Left kidney (tissue), 1 donor: ENCODE measurements at regions not wholly inside any gene's neighbourhood (a gene's known extent, or its start where the extent isn't known, plus 50 kb on each side); places are given as distances from the start of the nearest gene placed in this dataset.

Source experiments
- DNase-seq: peaks from one replicate; pipeline ENCODE4 v3.0.0-alpha.2; 2013

DNA sequence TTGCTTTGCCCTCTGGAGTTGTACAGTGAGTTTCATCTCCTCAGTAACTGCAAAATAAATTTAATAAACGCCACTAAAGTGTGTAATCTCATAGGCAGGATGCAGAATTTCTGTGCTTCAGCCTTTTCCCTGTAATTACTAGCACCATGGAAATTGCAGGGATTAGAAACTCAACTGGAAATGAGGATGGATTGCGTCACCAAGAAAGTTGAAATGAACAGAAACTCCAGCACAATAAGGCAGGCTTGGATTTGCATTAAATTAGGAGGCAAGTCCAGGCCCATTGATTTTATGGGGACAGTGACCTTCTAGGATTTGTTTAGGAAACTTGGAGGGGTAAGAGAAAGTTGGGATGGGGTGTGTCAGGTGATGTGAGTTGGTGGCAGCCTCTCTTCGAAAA, 197.5 kb downstream of the PTPRU start:
- no peak for DNase-seq

DNA sequence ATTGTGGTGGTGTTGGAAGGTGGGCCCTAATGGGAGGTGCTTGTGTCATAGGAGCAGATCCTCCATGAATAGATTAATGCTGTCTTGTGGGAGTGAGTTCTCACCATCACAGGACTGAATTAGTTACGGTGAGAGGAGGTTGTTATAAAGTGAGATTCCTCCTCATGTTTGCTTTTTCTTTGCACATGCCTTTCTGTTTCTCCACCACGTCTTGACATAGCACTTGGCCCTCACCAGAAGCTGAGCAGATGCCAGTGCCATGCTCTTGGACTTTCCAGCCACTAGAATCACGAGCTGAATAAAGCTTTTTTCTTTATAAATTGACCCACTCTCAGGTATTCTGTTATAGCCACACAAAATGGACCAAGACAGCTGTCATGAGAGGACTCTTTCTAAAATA, 194.8 kb downstream of the PTPRU start:
- DNase-seq, result no peak

DNA sequence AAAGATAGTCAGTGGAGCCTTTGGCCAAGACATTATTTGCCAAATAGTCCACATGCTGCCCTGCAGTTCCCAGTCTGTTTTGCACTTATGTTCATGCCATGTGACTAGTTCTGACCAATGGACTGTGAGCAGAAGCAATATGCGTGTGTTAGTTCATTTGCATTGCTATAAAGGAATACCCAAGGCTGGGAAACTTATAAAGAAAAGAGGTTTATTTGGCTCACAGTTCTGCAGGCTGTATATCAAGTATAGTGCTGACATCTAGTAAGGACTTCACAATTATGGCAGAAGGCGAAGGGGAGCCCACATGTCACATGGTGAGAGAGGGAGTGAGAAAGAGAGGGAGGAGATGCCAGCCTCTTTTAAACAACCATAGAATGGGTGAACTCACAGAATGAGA, 193.3 kb downstream of the PTPRU start:
- no peak for DNase-seq

DNA sequence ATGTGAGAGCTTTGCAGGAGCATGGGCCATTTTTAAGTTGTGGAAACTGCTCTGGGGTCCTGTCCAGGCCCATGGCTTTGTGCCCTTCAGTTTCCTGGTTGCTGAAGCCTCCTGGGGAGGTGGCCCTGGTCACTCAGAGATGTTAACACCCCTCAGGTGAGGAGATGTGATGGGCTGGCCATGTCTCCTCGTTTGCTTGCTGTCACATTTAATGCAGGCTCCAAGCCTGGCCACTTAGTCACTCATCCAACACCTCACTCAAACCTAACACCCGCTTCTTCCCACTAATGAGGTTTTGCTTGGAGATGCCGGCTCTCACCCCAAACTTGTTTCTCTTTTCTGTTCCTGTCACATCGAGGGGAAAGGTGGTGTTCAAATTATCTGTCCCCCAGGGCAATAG, 192.7 kb downstream of the PTPRU start:
- no peak for DNase-seq

DNA sequence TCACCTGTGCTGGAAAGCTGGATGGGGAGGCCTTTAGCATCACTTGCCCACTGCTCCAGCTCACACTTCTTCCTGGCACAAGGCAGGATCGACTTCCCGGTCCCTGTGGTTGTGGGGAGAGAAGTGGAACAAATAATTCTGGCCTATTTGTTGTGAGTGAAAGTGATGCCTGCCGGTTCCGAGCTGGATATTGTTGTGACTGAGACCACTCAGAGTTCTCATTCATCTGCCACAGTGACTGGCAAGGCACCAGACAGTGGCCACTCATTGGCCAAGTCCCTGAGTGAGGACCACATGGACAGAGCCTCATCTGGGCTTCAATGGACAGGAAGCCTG, 191.9 kb downstream of the PTPRU start:
- DNase-seq, result no peak

DNA sequence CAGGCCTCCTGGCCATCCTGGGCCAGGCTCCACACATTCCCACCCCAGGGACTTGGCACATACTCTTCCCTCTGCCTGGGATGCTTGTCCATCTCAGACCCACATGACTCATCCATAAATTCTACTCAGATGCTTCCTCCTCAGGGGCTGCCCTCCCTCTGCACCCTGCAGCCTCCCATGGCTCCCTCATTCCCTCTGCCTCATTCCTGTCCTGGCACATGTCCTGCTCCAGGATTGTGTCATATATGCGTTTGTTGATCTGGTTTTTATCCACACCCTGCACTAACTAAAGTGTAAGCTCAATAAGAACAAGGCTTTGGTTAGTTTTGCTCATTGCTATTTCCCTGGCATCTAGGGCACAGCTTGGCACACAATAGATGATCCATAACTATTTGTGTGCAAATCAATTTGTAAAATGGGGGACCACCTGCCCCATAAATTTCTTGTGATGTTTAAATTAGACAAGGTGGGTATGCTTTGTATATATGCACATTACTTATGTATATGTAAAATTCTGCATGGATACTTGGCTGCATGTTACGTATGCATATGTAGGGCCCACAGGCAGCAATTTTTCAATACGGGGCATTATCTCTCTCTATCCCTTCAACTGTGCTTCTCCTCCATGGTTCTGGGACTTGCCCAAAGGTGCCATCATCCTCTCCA, 191.4 kb downstream of the PTPRU start:
- no peak for DNase-seq

DNA sequence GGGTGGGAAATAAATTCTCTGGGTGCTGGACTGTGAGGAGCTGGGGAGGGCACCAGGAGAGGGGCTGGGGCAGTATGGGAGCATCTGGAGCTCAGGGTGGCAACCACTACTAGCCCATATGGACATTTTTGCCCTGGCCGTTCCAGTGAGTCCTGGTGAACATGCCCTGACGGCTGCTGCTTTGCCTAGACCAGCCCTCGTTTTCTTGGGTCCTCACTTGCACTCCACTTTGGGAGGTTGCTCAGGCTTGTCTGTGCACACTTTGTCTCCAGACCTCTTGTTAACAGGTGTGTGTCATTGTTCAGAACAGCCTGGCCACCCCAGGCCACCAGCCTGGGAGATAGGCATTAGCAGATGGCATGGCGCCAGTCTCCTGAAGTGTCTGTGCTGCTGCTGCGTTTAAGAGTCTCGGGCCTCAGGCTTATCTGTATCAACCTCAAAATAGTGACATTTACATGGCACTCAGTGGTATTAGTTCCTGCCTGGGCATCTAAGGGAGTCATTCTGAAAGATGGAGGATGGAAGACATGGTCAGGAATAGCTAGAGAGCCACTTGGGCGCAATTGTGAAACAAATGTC, 190.5 kb downstream of the PTPRU start:
- DNase-seq, result no peak

DNA sequence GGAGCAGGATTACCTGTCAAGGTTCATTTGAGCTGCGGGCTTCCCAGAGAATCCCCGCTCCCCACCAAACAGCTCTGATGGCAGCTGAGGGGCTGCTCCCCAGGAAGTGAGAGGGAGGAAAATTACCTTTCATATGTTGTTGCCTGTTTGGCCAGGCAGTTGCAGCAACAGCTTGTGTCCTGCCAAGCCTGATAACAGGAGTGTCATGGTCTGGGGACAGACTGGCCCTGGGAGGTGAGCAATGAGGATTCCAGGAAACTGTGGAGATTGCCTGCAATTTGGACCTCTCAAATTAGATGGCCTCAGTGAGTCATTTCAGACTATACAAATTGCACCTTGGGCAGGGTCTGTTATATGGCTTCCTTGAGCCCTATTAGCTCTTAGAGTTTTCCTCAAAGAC, 189.3 kb downstream of the PTPRU start:
- no peak for DNase-seq

DNA sequence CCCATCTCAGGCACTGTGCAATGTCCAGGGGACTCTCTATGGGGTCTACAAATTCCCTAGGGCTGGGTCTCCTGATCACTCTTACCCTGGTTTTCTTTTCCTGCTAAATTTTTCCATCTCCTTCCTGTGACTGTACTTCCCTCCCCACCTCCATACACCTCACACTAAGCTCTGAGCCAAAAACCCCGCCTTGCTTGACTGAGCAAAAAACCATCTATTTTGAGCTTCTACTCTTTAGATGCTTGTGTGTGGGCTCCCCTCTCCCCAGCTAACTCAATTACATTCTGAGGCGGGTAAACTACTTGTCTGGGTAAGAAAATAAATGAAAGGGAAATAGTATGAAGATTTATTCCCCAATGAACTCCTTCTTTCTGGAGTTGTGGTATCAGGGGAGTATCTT, 187.9 kb downstream of the PTPRU start:
- no peak for DNase-seq

DNA sequence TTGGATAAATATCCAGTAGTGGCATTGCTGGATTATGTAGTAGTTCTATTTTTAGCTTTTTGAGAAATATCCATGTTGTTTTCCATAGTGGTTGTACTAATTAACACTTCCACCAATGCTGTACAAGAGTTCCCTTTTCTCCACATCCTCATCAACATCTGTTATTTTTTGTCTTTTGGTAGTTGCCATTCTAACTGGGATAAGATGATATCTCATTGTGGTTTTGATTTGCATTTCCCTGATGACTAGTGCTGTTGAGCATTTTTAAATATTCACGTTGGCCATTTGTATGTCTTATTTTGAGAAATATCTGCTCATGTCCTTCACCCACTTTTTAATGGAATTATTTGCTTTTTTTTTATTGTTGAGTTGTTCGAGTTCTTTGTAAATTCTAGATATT, 183.9 kb downstream of the PTPRU start:
- no peak for DNase-seq

DNA sequence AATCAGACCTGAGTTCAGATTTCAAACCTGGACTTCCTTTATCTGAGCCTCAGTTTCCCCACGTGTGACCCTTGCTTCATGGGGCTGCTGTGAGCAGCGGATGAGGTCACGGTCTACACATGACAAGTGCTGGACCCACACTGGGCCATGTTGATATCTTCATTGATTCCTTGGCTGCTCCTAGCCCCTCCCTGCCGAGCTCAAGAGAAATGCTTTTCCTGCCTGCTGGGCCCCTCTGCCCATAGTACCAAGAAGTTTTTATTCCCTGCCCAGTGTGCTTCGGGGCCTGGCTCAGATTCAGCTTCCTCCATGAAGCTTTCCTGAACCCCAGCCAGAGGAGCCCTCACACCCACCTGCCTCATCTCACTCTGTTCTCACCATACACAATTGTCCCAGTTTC, 181.6 kb downstream of the PTPRU start:
- no peak for DNase-seq

DNA sequence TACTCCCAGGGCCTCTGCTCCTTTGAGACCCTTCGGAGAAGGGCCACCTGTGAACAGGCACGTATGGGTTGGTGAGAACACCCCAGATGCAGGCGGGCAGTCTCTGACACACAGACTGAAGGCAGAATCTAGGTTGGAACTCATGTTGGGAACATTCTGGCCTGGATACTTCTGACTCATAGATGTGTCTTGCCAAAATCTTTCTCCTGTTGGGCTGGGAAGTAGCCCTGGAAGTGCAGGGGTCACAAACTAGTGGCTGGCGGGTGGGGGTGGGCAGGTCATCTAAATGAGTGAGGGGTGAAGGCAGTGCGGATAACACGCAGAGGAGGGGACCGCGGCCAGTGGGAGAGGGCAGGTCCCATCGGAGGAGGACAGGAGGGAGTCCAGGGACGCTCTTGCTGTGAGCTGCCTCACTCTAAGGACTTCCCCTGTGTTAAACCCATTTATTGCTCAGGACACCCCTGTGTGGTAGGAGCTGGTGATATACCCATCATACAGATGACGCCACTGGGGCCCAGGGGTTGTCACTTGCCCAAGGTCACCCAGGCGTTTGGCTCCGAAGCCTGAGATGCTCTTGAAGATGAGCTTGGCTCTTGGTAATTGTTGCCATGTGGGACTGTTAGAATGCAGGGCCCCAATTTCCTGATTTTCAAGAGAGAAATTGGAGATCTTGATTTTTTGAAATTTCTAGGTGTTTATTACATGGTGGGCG, 181.0 kb downstream of the PTPRU start:
- DNase-seq, result no peak

DNA sequence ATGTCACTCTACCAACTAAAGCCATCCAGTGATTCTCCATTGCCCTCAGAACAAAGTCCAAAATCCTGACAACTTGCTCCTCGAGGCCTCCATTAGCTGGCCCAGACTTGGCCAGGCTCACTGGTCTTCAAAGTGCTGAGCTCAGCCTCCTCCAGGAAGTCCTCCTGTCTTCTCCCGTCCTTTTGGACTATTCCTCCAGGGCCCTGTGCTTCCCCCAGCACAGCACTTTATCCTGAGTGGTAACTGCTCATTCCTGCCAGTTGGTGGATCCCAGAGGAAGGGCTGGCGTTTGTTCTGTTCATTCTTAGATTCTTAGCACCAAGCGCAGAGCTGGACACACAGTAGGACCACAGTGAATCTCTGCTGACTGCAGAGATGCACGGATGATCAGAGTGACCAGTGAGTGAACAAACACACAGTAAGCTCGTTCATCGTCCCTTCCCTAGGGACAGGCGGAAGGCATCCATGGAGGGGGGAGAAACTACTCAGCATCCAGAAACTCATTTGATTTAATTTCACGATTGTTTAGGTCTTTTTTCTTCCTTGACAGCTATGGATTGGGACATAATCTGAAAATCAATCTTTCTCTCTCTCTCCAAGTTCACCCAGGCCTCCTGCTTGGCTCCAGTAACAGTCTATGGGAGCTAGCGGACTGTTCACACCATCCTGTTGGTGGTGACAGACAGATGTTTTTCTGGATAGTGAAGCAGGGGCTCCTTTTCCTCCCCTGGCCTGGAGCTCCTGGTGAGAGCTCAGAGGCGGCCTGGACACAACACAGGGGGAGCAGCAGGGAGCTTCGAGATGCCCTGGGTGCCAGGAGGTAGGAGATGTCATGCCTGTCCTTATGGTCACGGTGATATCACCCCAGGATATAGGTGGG, 180.2 kb downstream of the PTPRU start:
- DNase-seq, result no peak

DNA sequence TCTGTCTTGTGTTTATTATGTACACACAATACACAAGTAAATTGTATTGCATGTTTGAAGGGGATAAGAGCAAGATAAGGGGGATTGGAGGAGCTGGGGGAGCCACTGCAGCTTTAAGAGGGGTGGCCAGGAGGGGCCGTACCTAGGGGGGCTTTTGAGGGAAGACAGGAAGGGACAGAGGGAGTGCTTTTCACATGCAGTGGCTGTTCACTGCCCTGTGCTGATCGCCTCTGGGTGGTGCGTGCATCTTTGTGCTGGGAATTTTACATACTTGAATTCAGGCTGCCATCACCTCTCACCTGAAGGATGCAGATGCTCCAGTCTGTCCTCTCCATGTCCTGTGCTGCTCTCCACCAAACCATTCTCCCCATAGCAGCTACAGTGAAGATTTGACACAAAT, 179.5 kb downstream of the PTPRU start:
- no peak for DNase-seq

DNA sequence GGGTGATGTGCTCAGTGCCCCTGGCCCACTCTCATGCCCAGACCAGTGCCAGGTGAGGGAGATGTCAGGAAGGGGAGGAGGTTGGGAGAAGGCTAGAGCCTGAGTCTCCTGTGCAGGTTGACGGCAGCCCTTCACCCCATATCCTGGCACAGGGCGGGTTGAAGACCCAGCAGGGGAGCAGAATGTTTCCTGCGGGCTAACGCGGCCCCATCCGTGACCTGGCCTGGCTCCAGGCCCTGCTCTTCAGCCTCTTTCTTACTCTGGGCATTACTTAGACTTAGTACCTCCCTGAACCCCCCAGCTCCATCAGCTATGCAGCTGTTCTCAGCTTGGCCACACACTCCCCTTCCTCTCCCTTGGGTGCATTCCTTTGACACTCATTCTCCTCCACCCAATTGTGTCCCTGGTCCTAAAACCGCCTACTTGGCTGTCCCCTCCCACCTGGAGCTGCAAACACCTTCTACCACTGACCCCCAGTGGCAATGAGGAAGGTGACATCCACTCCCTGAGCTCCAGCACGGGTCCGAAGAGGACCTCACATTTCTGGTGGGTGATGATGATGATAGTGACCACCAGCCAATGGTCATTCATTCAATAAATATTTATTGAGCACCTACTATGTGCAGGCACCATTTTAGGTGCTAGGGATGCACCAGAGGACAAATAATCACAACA, 179.0 kb downstream of the PTPRU start:
- no peak for DNase-seq

DNA sequence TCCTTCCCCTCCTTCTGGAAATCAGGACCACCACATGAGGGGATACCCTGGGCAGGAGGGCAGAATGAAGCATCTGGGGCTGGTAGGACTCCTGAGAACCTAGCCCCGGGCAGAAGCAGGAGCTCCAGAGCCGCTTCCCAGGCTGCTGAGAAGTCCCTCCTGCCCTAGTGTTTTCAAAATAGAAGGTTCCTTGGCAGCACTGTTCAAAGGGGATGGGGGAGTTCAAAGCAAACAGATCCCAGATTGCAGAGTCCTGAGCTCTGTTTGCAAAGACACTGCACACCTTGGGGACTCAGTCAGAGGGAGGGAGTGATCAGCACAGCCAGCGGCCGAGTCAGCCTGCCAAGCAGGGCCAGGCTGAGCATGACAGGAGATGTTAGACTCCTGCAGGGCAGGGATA, 177.8 kb downstream of the PTPRU start:
- DNase-seq, result no peak

DNA sequence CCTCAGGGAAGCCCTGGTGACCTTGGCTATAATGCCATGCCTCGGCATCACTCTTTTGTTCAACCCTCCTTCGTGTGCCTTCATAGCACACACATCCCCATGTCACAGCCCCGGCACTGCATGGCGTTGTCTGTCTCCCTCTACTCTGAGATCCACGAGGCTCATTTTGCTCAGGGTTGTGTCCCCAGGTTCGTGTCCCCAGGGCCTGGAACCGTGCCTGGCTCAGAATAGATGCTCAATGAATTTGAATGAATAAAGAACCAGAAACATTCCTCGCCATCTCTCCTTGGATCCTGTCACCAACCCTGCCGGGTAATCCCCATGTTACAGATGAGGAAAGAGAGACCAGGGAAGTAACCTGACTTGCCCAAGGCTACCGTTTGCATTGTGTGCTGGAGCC, 177.3 kb downstream of the PTPRU start:
- no peak for DNase-seq

DNA sequence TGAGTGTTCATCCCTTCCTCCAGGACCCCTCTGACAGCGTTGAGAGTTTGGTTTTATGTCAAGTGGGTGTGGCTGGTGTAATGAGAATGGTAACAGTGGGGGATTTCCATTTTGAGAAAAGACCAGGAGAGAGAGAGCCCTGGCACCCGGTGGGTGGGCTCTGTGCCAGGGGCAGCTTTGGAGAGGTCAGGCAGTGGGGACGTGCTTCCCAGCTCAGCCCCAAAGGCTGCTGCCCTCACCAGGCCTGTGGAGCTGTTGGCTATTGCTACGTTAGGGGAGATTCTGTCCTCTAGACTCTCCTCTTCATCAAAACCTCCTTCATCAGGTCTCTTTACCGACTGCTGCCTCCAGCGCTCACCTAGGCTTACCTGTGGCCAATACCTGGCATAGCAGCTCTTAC, 176.3 kb downstream of the PTPRU start:
- no peak for DNase-seq

DNA sequence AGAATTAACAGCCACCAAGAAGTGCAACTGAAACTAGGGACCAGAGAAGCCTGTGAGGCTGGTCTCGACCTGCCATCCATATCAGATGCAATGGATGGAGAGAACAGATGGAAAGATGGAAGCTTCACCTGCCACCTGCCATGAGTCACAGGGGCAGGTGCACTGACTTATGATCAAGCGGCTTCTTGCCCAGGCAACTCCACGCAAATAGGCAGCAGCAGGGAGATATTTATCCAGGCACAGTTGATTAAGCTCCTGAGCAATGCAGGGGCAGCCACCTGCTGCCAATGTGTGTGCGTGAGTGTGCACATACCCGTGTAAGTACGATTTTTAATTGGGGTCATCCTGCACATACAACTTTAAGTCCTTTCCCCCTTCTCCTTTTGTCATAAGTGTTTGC, 174.2 kb downstream of the PTPRU start:
- DNase-seq, result no peak

DNA sequence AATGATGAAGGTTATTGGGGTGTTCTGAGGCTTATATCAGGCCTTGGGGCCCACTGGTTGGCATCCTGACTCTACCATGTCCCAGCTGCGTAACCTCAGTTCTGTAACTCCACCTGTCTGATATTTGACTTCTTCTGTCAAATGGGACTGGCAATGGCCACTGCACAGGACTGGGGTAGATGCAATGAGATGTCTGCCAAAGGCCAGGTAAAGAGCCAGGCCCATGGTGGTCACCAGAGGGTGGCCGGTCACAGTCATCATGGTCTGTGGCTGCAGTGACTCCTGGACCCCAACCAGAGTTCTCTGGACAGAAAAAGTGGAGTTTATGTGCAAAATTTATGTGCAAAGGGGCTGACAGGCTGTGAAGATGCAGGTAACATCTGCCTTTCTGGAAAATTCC, 173.3 kb downstream of the PTPRU start:
- no peak for DNase-seq

DNA sequence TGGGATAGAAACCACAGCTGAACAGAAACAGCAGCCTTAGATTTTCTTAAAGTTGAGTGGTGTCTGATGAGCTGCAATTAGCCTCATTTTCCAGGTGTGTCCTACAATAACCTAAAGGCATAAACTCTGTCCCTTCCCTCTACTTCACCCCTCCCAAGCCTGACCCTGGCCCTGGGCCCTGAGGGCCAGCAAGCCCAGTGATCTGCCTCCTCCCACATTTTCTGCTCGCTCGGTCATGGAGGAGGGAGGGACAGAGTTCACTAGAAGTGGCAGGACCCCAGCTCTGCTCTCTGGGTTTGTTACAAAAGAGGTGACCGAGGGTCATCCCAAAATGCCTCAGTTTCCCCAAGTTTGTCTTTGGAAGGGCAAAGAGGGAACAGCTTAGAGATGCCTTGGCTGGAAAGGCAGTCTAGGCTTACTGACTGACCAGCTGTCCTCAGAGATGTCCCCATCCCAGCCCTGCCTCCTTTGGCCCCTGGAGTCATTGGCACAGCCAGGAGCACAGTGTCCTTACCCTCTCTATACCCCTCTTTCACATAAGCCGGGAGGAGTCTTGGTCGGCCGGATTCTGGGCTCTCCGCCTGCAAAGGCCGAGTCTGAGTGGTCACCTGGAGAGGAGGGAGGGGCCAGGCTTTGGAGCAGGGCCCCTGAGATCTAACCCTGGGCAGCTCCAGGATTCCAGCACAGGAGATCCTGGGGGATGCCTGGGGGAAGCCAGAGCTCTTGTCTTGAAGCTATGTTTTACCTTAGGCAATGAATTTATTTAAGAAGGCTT, 172.7 kb downstream of the PTPRU start:
- no peak for DNase-seq

DNA sequence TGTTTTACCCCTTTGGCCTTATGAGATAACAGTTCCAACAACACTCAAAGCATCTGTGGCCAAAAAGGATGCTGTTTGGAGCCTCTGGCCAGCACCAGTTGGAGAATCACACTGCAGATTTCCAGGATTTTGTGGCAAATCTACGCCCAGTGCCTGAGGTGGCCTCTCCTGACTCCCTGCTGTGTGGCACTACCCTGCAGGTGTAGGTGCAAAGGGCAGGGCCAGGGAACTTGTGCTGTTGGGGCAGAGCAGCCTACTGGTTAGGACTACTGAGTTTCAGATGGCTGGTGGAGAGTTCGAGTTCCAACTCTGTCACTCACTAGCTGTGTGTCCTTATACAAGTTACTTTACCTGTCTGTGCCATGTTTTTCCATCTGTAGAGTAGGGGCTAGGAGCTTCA, 170.5 kb downstream of the PTPRU start:
- DNase-seq, result no peak
